DND-41 (cell line): ENCODE measurements at regions not wholly inside any gene's neighbourhood (a gene's known extent, or its start where the extent isn't known, plus 50 kb on each side); places are given as distances from the start of the nearest gene placed in this dataset.
"Not testable (repeated sequence)": the region's sequence is repeated elsewhere in the genome, so short reads cannot be mapped to it uniquely, and the experiment has no call there.

Experiments used
- ATAC-seq: fragments of 200-7000 bp; cut with Tn5 transposase; 3 replicates; pipeline ENCODE4 v1.9.1; 2021; ENCODE audit warnings: low read depth; ENCODE audit not compliant: insufficient read depth
- DNase-seq: peaks from one replicate; pipeline ENCODE4 v3.0.0-alpha.2; 2020
- H2AFZ ChIP-seq: 2 replicates; pipeline ENCODE4 v1.6.0; 2012; ENCODE audit warnings: low read depth, low read length
- H3K27ac ChIP-seq: 2 replicates; pipeline ENCODE4 v1.5.1; 2012; ENCODE audit warnings: low read length, inconsistent platforms
- H3K27me3 ChIP-seq: fragments of 200-600 bp; sonication (generic); 2 replicates; pipeline ENCODE4 v1.6.0; 2012; ENCODE audit warnings: low read length, mild to moderate bottlenecking, inconsistent platforms; ENCODE audit not compliant: insufficient read depth, poor library complexity
- H3K36me3 ChIP-seq: 2 replicates; pipeline ENCODE4 v1.5.1; 2012; ENCODE audit warnings: low read length, inconsistent platforms; ENCODE audit not compliant: insufficient read depth
- H3K4me1 ChIP-seq: 2 replicates; pipeline ENCODE4 v1.5.1; 2012; ENCODE audit warnings: mild to moderate bottlenecking, low read length; ENCODE audit not compliant: insufficient read depth
- H3K4me2 ChIP-seq: 2 replicates; pipeline ENCODE4 v1.6.0; 2012; ENCODE audit warnings: mild to moderate bottlenecking, moderate library complexity, low read length, inconsistent platforms; ENCODE audit not compliant: insufficient read depth
- H3K4me3 ChIP-seq, 2 experiments: fragments of 200-600 bp in 1 of 2; shearing (Covaris generic) in 1 of 2; 2 replicates each; pipeline ENCODE4 v1.5.1; 2012 to 2016; ENCODE audit warnings: inconsistent platforms in 2 of 2, low read length in 2 of 2, mild to moderate bottlenecking in 2 of 2, low read depth in 1 of 2, moderate library complexity in 1 of 2
- H3K79me2 ChIP-seq: 2 replicates; pipeline ENCODE4 v1.6.0; 2012; ENCODE audit warnings: low read length, inconsistent platforms; ENCODE audit not compliant: insufficient read depth
- H3K9ac ChIP-seq: 2 replicates; pipeline ENCODE4 v1.6.0; 2012; ENCODE audit warnings: low read depth, mild to moderate bottlenecking, inconsistent platforms, low read length, moderate library complexity
- H3K9me3 ChIP-seq: 2 replicates; pipeline ENCODE4 v1.5.1; 2012; ENCODE audit warnings: low read length, moderate library complexity, mild to moderate bottlenecking, inconsistent platforms; ENCODE audit not compliant: insufficient read depth, severe bottlenecking
- H4K20me1 ChIP-seq: 2 replicates; pipeline ENCODE4 v1.6.0; 2012; ENCODE audit warnings: low read length; ENCODE audit not compliant: insufficient read depth
- EZH2 ChIP-seq: IDR thresholded peaks from 3 replicates; pipeline ENCODE4 v1.6.1; 2012; ENCODE audit warnings: borderline replicate concordance, low read depth, mild to moderate bottlenecking, moderate library complexity, low read length, inconsistent platforms; ENCODE audit not compliant: severe bottlenecking
- TF ChIP-seq, protein P1 (sequence below): IDR thresholded peaks from 2 replicates; pipeline ENCODE4 v1.5.1; 2012; ENCODE audit warnings: borderline replicate concordance, low read length, moderate library complexity, mild to moderate bottlenecking; ENCODE audit not compliant: poor library complexity, severe bottlenecking; ENCODE audit errors: extremely low read depth

DNA sequence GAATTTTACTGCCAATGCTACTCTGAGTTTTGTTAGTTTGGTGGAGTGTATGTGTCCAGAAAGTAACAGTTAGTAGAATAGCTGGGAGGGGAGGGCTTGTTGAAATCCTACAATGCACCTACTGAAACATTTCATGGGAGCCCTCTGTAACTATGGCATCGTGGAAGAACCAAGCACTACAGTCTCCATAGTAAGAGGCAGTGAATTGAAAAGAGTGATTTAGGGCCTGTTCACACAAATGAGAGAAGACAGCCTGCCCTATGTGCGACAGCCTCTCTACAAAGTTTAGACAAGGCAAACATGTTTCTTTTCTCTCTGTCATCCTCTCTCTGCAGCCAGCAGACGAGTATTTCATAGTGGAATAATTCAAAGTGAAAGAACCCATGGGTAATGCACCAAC lies 676.6 kb downstream of the BRINP1 start:
- no peak for ATAC-seq
- no peaks in the 10 kb centered on the region for H3K79me2 ChIP-seq
- H2AFZ ChIP-seq: no peak overlapping the region
- no peaks in the 10 kb centered on the region for H3K27me3 ChIP-seq
- no peaks in the 10 kb centered on the region for H3K36me3 ChIP-seq
- no peaks in the 10 kb centered on the region for H3K9me3 ChIP-seq
- no peak overlapping the region for H3K4me3 ChIP-seq
- no peak for DNase-seq
- H3K27ac ChIP-seq: no peak overlapping the region
- no peaks in the 10 kb centered on the region for H3K4me1 ChIP-seq
- no peak for TF ChIP-seq EZH2
- TF ChIP-seq, protein P1, sequence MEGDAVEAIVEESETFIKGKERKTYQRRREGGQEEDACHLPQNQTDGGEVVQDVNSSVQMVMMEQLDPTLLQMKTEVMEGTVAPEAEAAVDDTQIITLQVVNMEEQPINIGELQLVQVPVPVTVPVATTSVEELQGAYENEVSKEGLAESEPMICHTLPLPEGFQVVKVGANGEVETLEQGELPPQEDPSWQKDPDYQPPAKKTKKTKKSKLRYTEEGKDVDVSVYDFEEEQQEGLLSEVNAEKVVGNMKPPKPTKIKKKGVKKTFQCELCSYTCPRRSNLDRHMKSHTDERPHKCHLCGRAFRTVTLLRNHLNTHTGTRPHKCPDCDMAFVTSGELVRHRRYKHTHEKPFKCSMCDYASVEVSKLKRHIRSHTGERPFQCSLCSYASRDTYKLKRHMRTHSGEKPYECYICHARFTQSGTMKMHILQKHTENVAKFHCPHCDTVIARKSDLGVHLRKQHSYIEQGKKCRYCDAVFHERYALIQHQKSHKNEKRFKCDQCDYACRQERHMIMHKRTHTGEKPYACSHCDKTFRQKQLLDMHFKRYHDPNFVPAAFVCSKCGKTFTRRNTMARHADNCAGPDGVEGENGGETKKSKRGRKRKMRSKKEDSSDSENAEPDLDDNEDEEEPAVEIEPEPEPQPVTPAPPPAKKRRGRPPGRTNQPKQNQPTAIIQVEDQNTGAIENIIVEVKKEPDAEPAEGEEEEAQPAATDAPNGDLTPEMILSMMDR: no peak
- no peak overlapping the region for H3K9ac ChIP-seq
- no peaks in the 10 kb centered on the region for H4K20me1 ChIP-seq
- no peak overlapping the region for H3K4me2 ChIP-seq

DNA sequence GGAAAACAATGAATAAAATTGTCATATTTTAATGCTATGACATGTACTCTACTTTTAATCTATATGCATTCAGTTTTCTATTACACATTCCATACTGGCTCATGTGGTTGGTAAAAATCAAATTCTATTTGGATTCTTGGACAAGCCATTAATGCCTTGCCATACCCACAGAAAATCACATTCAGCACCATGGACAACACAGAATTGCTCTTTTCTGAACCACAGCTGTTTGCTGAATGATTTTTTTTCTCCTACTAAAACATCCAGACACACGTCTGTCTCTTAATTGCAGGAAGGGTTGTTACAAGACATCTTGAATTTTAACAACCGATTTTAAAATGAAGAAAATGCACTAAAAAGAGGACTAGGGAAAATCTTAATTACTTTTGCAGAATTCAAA lies 675.6 kb downstream of the BRINP1 start:
- no peak for DNase-seq
- Histone ChIP-seq H3K4me2 (no peak overlapping the region), H3K36me3 (no peaks in the 10 kb centered on the region), H4K20me1 (no peaks in the 10 kb centered on the region), H3K9me3 (no peaks in the 10 kb centered on the region), H3K4me3 (no peak overlapping the region), H3K9ac (no peak overlapping the region), H3K79me2 (no peaks in the 10 kb centered on the region), H3K27me3 (no peaks in the 10 kb centered on the region), H2AFZ (no peak overlapping the region), H3K4me1 (no peaks in the 10 kb centered on the region), H3K27ac (no peak overlapping the region)
- no peak for ATAC-seq
- TF ChIP-seq, protein P1: no peak
- no peak for TF ChIP-seq EZH2

DNA sequence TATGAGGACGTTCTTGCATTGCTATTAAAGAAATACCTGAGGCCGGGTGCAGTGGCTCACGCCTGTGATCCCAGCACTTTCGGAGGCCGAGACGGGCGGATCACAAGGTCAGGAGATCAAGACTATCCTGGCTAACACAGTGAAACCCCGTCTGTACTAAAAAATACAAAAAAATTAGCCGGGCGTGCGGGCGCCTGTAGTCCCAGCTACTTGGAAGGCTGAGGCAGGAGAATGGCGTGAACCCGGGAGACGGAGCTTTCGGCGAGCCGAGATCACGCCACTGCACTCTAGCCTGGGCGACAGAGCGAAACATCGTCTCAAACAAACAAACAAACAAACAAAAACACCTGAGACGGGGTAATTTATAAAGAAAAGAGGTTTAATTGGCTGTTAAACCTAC lies 674.0 kb downstream of the BRINP1 start:
- H3K4me1 ChIP-seq, H3K79me2 ChIP-seq, H3K4me2 ChIP-seq, H3K9me3 ChIP-seq, H3K27me3 ChIP-seq, H3K27ac ChIP-seq, H3K9ac ChIP-seq, DNase-seq, ATAC-seq, H3K4me3 ChIP-seq, H3K36me3 ChIP-seq, H4K20me1 ChIP-seq, H2AFZ ChIP-seq: not testable (repeated sequence)

DNA sequence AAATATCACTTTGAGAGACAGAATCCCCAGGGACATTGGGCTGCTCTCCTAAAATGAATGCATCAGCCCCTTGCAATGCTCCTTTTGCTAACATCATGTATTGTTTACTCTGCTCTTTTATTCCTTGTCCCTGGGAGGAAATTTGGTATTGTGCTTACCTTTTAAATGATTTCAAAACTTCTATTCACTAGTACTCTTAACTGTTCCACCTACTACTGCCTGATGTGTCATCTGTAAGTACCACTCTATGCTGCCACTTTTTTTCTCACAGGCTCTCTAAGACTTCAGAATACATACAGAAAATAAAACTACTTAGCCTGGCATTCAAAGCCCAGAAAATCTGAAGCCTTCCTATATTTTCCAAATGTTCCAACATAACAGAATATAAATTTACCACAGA lies 667.2 kb downstream of the BRINP1 start:
- Histone ChIP-seq H3K36me3 (no peaks in the 10 kb centered on the region), H3K79me2 (no peaks in the 10 kb centered on the region), H3K4me3 (no peak overlapping the region), H3K4me2 (no peak overlapping the region), H3K27me3 (no peaks in the 10 kb centered on the region), H3K27ac (no peak overlapping the region), H4K20me1 (no peaks in the 10 kb centered on the region), H2AFZ (no peak overlapping the region), H3K9ac (no peak overlapping the region), H3K4me1 (no peaks in the 10 kb centered on the region), H3K9me3 (no peaks in the 10 kb centered on the region)
- ATAC-seq (no peak), DNase-seq (no peak)
- TF ChIP-seq, protein P1: no peak
- TF ChIP-seq EZH2: no peak
